T-helper 9 cell (primary cell): ENCODE measurements at regions not wholly inside any gene's neighbourhood (a gene's known extent, or its start where the extent isn't known, plus 50 kb on each side); places are given as distances from the start of the nearest gene placed in this dataset.
A peak's percentile ranks its signal among the peaks of the same experiment; 100 is the strongest.

Experiments
- DNase-seq: peaks from one replicate; pipeline ENCODE4 v3.0.0-alpha.2; 2020

DNA sequence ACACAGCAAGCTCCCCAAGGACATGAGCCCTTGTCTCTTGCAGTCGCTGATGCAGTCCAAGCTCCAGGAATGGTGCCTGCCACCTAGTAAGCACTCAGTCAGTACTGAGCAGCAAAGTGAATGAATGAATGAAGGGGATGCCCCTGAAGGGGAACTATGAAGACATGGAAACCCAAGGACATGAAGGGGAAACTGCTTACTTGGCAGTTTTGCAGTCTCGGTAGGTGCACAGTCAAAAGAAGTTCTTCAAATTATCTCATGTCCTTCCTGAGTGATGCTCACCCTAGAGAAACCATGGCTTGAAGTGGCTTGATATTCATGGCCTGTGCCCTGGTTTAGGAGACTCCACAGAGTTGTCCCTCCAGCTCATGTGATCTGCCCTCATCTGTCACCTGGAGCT lies 102.1 kb upstream of the DLX2 start:
- DNase-seq, result no peak

DNA sequence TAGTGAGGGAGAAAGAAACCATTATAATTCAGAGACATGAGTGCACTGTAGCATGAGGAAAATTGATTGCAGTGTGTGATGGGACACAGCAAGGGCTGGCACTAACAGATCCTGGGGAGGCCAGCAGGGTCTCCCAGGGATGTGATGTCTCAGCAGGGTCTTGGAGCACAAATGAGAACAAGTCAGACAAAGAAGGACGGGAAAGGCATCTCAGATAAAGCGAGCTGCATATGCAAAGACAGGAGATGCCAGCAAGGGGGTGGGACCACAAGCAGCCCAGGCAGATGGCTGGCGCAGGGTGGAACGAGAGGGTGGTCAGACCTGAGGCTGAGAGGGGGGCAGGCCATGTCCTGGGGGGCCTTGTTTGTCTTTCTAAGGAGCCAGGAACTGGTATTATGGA lies 102.6 kb upstream of the DLX2 start:
- DNase-seq, result no peak

DNA sequence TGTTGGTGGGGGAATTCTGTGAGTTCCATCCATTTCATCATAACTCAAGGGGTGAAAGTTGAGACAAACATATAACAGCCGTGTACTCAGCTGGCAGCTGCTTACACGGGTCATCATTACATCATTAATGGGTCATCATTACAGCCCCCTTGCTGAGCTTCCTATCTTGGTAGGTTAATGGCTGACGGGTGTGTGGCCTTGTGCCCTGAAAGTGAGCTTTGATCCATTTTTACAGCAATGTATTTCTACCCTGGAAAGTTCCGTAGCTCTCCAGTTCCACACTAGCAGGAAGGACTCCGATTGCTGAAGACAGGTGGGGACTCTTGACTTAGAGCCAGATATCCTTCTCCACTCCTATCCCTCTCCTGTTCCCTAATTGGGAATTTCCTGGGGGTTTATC lies 105.2 kb upstream of the DLX2 start:
- no peak for DNase-seq

DNA sequence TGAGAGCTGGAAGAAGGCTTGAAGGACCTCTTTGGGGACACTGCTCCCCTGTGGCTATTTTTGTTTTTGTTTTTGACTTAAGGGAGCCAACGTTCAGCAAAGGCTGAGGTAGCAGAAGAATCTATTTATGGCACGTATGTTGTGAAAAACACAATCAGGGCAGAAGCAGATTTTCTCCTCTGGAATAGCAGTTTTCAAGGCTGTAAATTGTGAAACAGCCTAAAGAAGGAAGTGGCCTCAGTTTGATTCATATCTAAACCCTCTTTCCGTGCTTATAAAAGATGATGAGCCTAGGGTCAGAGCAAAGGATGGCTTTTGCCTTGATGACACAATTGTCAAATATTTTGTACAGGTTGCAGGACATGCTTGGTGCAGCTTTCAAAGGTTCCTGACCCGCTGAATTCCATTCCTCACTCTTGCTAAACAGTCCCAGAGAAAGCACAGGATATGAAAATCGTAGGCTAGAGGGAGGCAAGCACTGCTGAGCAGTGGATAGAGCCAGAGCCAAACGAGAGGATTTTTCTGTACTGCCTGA lies 106.2 kb upstream of the DLX2 start:
- DNase-seq, result no peak

DNA sequence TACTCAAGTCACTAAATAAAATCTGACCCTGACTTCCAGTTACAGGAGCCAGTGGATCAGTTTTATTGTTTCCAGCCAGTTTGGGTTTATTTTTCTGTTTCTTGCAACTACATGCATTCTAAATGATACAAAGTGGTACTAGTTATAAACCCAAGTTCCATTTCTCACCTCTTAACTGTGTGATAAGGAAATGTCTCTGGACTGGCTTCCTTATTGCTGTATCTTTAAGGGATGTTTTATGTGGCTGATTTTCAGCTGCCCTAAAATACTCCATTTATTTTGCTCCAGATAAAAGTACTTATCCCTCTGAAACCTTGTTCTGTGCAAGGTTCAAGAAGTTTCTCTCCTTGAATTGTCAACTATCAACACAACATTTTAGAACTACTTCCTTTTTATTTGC lies 107.9 kb upstream of the DLX2 start:
- no peak for DNase-seq

DNA sequence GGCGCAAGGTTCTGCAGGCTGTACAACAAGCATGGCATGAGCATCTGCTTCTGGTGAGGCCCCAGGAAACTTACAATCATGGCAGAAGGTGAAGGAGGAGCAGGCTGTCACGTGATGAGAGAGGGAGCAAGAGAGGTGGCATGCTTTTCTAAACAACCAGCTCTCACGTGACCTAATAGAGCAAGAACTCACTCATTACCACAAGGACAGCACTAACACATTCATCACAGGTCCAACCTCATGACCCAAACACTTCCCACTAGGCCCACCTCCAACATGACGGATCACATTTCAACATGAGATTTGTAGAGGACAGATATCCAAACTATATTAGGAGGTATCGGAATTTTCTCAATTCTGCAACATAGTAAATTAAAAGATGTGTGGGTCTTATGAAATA lies 108.8 kb upstream of the DLX2 start:
- no peak for DNase-seq

DNA sequence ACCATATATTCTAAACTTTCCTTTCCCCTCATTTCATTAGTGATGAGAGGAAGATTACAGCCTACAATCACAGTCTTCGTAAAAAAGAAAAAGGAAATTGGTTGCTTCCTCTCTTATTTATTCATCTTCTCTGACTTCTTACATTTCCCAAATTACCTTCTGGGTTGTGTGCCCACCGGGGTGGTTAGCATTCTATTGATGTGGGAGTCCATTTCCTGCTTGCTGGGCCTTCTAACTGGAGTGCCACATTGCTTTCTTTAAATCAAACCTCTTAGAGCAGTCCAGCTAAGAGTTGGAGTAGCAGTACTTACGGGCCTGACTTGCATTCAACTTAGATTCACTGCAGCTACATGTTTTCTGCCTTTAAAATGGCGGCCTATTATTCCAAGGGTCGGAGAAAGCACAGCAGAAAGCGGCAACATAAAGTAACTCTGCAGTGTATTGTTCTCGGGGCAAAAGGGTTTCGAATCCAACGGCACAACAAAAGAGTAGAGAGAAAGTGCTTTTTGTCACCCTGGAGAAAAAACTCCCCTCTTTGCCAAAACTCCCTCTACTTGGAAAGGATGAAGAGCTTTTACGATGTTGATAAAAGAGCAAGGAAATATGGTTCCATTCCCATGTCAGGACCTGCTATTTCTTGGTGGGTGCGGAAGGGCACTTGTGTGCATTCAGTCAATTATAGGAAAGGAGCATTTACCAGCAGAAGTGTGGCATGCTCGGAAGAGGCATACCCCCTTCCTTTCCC lies 110.6 kb upstream of the DLX2 start:
- no peak for DNase-seq

DNA sequence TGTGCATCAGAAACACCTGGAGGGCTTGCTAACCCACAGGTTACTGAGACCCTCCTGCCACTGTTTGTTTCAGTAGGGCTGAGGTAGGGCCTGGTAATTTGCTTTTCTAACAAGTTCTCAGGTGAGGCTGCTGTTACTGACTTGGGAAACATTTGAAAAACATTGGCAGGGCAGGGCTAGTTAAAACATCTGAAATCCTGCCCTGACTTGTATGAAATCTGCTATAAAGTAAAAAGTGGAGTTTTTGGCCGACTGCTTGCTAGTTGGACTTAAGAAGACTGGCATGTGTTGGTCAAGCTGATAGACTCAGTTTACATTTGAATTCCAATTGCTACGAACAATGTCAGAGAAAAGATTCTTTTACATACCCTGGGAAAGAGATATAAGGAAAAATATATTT lies 111.6 kb upstream of the DLX2 start:
- no peak for DNase-seq

DNA sequence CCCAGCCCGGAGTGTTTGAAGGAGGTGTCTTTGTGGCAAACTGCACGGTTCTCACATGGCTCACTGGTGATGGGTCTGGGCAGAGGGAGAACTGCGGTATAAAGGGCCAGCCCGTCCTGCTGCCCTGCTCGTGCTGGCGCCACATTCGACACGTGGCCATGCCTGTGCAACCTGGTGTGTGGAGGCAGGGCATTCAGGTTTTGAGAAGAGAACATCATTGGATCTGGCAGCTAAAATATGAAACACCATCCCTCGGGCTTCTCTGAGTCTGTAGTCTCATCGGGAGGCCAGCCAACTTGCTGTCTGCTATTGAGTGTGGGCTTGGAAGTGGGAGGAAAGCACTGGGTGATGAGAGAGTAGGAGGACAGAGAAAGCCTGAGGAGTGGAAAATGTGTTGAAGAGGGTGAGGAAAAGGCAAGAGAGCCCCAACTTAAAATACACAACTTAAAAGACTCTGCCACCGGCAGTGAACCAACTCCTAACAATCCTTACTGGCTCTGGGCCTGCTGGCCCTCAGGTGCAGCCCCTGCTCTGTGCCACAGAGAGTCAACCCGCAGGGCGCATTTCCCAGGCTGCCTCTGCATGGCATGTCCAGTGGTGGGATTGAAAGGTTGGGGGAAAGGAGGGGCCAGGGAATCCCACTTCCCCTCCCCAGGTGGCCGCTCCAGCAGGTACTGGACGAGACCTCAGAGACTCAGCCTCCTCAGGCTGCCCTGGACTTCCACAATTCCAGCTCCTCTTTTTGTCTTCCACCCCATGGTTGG lies 112.7 kb upstream of the DLX2 start:
- no peak for DNase-seq

DNA sequence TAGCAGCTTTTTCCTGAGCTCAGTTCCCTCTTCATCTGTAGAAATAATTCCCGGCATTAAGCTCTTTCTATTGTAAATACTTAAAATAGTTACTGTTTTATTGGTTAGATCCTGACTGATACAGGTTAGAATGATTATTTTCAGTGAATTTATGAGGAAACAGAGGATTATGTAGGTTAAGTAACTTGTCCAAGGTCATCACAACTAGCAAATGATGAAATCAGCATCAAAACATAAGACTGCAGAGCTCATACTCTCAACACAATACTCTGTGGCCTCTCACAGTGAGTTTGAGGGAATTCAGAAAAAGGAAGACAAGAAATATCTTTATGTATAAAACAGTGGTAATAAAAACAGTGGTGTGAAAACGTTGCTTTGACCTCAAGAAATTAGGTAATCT lies 113.2 kb upstream of the DLX2 start:
- no peak for DNase-seq

DNA sequence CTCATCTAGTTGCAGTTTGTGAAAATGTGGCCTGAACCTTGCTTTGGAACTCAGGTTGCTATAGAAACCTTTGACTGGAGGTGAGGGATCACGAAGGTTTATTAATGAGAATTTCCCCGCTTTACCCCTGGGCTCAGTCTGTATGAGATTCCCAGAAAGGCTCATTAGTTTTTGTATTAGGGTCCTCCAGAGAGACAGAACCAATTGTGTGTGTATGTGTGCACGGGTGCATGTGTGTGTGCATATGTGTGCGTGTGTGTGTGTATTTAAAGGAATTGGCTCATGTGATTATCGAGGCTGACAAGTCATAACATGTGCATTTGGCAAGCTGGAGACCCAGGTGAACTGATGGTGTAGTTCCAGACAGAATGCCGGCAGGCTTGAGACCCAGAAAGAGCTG lies 113.8 kb upstream of the DLX2 start:
- DNase-seq, result no peak

DNA sequence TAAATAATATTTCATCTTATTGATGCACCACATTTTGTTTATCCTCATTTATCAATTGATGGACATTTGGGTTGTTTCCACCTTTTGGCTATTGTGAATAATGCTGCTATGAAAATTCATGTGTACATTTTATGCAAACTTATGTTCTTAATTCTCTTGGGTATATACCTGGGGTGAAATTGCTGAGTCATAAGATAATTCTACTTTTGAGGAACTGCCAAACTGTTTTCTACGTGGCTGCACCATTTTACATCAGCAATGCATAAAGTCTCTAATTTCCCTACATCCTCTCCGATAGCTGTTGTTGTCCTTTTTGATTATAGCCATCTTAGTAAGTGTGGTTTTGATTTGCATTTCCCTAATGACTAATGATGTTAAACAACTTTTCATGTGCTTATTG lies 116.5 kb upstream of the DLX2 start:
- no peak for DNase-seq

DNA sequence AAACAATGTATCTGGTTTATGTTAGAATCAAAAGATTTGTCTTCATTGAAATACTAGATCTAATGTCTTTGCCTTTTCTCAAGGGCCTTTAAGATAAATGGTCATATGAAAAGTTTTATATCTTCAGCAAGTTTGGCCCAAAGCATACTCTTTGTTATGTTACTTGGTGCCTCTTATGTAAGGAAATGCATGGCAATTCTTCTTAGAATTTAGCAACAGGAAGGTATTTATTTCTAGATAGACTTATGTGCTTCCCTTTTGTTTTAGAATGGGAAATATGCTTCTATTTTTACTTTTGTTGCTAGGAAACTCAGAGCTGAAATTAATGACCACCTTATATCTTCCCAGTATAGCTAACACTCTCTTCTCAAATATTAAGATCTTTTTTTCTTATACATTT lies 117.4 kb upstream of the DLX2 start:
- DNase-seq, result no peak

DNA sequence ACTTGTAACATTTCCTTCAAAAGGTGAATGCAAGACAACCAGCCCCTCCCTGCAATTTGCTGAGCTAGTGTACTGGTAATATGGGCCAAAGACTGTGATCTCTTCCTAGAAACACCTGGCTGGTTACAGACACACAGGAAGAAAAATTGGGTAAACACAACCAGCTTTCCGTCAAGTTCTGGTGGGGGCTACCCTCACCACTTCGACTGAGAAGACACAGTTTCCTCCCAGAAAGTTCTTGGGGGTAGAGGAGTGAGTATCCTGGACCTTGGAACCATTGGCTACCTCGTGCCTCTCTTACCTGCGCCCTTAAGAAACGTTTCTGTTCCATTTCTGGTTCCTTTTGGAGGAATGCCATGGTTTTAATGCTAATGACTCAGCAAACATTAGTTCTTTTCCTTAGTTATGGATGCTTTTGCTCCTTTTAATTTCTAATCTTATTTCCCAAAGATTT lies 120.9 kb upstream of the DLX2 start:
- no peak for DNase-seq

DNA sequence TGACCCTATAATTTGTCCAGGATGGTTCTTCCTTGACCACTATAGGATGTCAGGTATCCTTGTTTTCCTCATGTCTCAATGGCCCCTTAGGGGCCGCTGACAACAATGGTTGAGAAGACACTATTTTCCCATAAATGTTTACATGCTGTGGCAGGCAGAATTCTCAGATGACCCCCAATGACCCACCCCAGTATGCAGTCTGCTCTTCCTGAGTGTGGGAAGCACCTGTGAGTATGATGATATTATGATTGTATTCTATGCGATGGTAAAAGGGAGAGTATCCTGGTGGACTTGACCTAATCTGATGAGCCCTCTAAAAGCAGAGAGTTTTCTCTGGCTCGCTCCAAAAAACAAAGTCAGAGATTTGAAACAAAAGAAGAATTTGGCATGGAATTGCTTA lies 123.1 kb upstream of the DLX2 start:
- DNase-seq, result no peak

DNA sequence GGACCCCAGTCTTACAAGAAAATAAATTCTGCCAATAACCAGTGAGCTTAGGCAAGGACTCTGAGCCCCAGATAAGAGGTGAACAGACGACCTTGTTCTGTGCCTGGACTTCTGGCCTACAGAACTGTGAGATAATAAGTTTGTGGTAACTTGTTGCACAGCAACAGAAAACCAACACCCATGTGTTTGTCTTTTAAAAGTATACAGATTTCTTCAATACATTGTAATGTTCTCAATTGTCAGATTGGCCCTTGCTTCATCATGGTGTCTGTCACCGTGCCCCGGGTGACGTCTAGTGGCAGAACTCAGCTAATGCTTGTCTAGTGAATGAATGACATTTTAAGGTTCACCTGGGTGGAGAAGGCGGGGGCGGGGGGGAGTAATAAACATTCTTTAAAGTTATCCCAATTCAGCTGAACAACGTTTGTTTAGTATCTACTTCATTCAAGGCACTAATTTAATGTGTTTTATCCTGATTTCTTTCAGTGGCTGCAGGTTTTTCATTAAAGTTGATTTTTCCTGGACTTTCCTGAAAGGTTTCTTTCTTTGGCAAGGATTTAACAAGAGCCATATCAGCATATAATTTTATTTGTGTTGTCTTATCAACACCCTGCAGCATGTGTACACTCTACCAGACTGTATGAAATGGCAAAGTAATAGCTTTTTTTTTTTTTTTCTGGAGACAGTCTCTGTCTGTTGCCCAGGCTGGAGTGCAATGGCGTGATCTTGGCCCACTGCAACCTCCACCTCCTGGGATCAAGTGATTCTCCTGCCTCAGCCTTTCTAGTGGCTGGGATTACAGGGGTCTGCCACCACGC lies 123.8 kb upstream of the DLX2 start:
- DNase-seq, result peak; percentile 5

DNA sequence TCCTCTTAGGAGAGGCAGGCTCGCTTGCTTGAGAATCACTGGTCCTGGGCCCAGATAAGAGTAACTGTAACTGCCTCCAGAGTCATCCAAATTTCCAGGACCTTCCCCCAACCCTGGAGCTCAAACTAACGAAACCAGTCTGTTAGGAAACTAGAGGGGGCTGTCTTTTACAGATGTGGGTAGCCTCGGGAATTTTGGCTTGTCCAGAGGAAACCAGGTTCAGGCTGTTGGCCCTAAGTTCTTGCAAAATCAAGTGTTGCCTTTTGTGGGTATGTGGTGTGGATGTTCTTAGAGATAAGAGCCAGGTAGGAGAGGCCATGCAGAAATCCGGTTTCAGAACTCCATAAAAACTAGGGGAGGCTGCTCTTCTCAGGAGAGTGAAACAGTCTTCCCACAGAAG lies 125.0 kb upstream of the DLX2 start:
- DNase-seq, result no peak

DNA sequence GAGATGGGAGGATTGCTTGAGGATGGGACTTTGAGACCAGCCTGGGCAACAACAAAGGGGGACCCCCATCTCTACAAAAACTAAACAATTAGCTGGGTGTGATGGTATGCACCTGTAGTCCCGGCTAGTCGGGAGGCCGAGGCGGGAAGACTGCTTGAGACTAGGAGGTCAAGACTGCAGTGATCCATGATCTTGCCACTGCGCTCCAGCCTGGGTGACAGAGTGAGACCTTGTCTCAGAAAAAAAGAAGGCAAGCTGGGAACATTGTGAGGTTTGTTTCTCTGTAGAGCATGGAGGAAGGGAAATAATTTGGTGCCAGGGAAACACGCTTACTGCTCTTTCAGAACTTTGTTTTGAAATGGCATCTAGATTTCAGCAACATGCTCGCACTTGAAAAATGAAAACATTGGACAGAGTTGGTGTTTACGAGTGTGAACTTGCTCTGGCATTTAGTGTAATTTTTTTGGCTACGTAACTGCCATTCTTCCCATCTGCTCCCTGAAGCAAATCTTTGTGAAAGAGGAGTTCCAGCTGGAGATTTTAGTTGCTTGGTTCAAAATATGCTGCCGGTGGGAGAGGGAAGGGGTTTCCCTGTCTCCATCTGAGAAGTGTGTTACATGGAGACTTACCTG lies 125.6 kb upstream of the DLX2 start:
- DNase-seq, result no peak

DNA sequence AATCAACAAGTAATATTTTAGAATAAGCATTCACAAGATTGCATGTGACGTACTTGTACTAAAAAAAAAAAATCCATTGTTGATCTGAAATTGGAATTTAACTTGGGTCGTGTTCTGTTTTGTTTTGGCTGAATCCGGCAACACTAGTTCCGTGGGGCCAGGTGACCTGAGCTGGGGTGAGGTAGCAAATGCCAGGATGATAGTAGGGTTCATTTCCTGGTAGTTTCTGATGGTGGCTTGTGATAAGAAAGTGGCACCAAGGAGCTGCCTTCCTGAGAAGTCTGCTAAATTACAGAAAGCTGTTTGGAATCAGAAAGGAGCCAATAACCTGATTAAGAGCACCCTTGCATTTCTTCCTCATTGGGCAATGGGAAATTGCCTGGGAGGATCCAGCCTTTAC lies 126.4 kb upstream of the DLX2 start:
- no peak for DNase-seq

DNA sequence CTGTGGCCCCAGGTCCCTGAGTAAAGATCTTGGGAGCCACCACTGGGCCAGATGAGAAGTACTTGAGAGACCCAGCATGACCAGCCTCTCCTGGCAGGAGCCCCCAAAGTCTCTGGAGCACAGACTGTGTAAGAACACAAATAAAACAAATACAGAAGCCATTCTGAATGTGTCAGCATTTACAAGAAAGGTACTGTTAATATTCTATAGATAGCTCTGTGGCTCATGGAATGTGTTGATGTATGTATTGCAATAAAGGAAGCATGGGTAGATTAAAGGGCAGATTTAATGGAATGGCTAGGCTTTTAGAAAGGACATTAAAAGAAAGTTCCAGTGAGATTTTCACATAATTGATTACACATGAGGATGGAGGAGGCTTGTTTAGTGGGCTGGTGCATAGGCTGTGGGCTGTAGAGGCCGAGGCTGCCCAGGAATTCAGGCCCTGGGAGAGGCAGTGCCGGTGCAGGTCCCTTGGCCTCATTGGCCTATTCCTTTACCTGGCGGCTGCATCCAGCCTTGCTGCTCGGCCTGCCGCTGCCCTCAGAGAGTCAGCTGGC lies 127.7 kb upstream of the DLX2 start:
- no peak for DNase-seq

DNA sequence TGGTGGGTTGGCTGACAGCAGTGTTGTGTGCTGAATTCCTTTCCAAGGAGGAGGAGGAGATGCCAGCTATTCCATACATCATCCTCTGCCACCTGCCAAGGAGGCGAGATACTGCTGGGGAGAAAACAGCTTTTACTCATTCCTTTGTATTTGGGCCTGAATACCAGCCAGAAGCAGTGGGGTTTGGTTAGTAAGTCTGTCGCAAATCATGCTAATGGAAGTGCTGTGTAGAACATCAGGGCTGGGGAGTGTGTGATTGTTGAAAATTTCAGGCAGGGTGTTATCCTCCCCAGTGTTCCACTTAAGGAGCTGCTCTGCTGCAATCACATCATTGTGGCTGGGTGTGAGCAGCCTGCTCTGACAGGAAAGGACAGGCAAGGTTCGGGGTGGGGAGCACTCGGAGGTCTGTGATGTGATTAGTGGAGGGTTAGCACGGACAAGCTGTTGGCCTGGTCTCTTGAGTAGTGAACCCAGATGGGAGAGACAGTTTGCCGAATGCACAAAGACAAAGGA lies 128.2 kb upstream of the DLX2 start:
- DNase-seq, result no peak

DNA sequence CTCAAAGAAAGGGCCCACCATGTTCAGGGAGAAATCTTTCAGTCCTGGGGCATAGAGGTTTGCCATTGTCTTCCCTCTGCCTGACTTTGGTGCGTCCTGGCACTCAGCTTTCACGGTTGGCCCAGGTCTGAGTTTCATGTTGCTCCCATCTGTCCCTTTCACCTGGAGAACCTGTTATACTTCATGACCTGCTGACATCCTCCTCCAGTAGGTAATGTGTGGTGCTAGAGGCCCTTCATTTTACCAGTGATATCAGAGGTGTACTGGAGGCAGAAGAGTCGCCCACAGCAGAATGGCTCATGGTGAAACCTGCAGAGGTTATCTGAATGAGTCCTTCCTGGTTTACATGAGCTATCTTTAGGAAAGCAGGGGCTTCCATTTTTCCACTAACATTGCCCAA lies 128.8 kb upstream of the DLX2 start:
- DNase-seq, result no peak
